Neuron (in vitro differentiated cells): ENCODE measurements at regions not wholly inside any gene's neighbourhood (a gene's known extent, or its start where the extent isn't known, plus 50 kb on each side); places are given as distances from the start of the nearest gene placed in this dataset.

Experiments
- H2AFZ ChIP-seq: one replicate; pipeline ENCODE4 v1.6.1; 2013; ENCODE audit warnings: low read depth, mild to moderate bottlenecking, inconsistent platforms, low read length, moderate library complexity
- H3K27me3 ChIP-seq: one replicate; pipeline ENCODE4 v1.6.1; 2013; ENCODE audit warnings: low read length; ENCODE audit not compliant: insufficient read depth
- H3K36me3 ChIP-seq: one replicate; pipeline ENCODE4 v1.6.1; 2013; ENCODE audit warnings: low read length; ENCODE audit not compliant: insufficient read depth
- H3K4me1 ChIP-seq: one replicate; pipeline ENCODE4 v1.6.1; 2013; ENCODE audit warnings: low read length; ENCODE audit not compliant: insufficient read depth
- H3K4me3 ChIP-seq: 2 replicates; pipeline ENCODE4 v1.5.1; 2013; ENCODE audit warnings: mild to moderate bottlenecking, low read length, moderate library complexity
- H3K9me3 ChIP-seq: one replicate; pipeline ENCODE4 v1.6.1; 2013; ENCODE audit warnings: low read length

GRCh38 chr6:80940976-80941375, 811.5 kb downstream of the TENT5A start:
- Histone ChIP-seq H3K4me1 (no peaks in the 10 kb centered on the region), H3K27me3 (no peaks in the 10 kb centered on the region), H2AFZ (no peak overlapping the region), H3K36me3 (no peaks in the 10 kb centered on the region), H3K9me3 (no peaks in the 10 kb centered on the region), H3K4me3 (no peak overlapping the region)

DNA sequence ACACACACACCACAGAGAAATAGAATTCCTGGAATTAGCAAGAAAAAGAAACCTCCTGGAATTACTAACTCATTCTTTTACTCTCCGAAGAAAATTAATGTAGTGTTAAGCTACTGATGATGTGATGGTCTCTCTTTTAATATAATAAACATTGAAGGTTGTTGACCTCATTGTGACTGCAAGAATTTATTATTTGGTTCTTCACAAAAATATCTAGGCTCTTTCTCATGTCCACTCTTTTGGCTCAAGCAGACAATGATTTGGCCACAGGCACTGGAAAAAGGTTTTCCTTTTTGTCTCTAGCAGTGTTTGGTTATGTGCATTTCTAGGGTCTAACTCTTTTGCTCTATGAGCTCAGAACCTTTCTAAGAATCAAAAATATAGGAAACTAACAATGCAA, 811.9 kb downstream of the TENT5A start:
- Histone ChIP-seq H2AFZ (no peak overlapping the region), H3K27me3 (no peaks in the 10 kb centered on the region), H3K36me3 (no peaks in the 10 kb centered on the region), H3K4me1 (no peaks in the 10 kb centered on the region), H3K9me3 (no peaks in the 10 kb centered on the region), H3K4me3 (no peak overlapping the region)

DNA sequence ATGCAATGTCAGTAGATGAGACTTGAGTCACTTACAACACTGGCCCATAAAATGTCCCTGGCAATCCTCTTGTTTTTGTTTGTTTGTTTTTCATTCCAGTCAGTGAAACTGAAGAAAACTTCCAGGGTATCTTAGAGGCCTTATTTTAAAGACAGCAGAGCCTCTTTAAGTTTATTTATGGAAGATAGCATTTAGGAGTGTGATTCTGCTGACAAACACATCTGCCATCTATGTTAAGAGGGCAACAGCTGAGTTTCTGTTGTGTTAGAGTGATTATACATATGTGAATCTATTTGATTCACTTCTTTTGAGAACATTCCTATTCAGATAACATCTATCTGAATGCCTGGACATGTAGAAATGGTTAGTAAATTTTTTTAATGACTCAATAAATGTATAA, 812.6 kb downstream of the TENT5A start:
- Histone ChIP-seq H3K4me3 (no peak overlapping the region), H3K9me3 (no peaks in the 10 kb centered on the region), H3K36me3 (no peaks in the 10 kb centered on the region), H3K4me1 (no peaks in the 10 kb centered on the region), H2AFZ (no peak overlapping the region), H3K27me3 (no peaks in the 10 kb centered on the region)

- no peak overlapping the region for H3K4me3 ChIP-seq
- no peaks in the 10 kb centered on the region for H3K36me3 ChIP-seq
- H2AFZ ChIP-seq = no peak overlapping the region
- H3K4me1 ChIP-seq = no peaks in the 10 kb centered on the region
- no peaks in the 10 kb centered on the region for H3K27me3 ChIP-seq
- no peaks in the 10 kb centered on the region for H3K9me3 ChIP-seq
Measured at GRCh38 chr6:80939480-80939879, 813.0 kb downstream of the TENT5A start.

GRCh38 chr6:80938131-80938530, 814.4 kb downstream of the TENT5A start:
- Histone ChIP-seq H2AFZ (no peak overlapping the region), H3K27me3 (no peaks in the 10 kb centered on the region), H3K4me1 (no peaks in the 10 kb centered on the region), H3K9me3 (no peaks in the 10 kb centered on the region), H3K4me3 (no peak overlapping the region), H3K36me3 (no peaks in the 10 kb centered on the region)

GRCh38 chr6:80932359-80932758, 820.1 kb downstream of the TENT5A start:
- no peaks in the 10 kb centered on the region for H3K36me3 ChIP-seq
- no peaks in the 10 kb centered on the region for H3K4me1 ChIP-seq
- no peak overlapping the region for H3K4me3 ChIP-seq
- H3K27me3 ChIP-seq = no peaks in the 10 kb centered on the region
- H3K9me3 ChIP-seq = no peaks in the 10 kb centered on the region
- no peak overlapping the region for H2AFZ ChIP-seq

DNA sequence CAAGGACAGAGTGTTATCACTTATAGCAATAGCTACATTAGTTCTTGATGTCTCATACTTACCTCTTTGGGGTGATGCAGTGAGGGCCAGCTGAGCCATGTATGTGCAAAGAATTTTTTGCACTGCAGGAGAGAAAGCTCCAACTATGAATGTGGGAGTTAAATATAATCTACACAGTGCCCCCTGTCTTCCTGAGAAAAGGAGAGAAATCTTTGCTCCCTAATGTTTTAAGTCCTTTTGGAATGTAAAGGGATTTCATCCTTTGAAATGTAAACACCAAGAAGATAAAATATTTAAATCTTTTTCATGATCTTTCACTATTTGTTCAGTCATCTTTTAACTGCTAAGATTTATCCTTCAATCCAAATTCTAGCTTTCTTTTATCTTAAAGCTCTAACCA, 822.1 kb downstream of the TENT5A start:
- Histone ChIP-seq H3K36me3 (no peaks in the 10 kb centered on the region), H3K9me3 (no peaks in the 10 kb centered on the region), H3K27me3 (no peaks in the 10 kb centered on the region), H3K4me1 (no peaks in the 10 kb centered on the region), H2AFZ (no peak overlapping the region), H3K4me3 (no peak overlapping the region)

DNA sequence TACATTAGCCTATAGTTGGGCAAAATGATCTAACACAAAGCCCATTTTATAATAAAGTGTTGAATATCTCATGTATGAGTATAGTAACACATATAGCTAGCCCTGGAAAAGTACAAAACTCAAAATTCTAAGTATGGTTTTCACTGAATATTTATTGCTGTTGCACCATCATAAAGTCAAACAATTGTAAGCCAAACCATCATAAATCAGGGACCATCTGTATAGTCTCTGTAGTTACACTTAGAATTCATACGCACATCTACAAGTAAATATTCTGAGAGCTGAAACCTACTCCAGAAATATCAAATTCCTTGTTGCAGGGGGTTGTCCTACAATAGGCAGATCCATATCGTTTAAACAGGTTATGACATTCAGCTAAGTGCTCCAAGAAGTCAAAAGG, 817.3 kb downstream of the BCKDHB start:
- Histone ChIP-seq H3K27me3 (no peaks in the 10 kb centered on the region), H3K4me1 (no peaks in the 10 kb centered on the region), H3K9me3 (no peaks in the 10 kb centered on the region), H3K4me3 (no peak overlapping the region), H3K36me3 (no peaks in the 10 kb centered on the region), H2AFZ (no peak overlapping the region)

GRCh38 chr6:80922916-80923455, 816.5 kb downstream of the BCKDHB start:
- no peaks in the 10 kb centered on the region for H3K9me3 ChIP-seq
- H3K27me3 ChIP-seq = no peaks in the 10 kb centered on the region
- no peaks in the 10 kb centered on the region for H3K4me1 ChIP-seq
- no peak overlapping the region for H2AFZ ChIP-seq
- no peak overlapping the region for H3K4me3 ChIP-seq
- no peaks in the 10 kb centered on the region for H3K36me3 ChIP-seq

DNA sequence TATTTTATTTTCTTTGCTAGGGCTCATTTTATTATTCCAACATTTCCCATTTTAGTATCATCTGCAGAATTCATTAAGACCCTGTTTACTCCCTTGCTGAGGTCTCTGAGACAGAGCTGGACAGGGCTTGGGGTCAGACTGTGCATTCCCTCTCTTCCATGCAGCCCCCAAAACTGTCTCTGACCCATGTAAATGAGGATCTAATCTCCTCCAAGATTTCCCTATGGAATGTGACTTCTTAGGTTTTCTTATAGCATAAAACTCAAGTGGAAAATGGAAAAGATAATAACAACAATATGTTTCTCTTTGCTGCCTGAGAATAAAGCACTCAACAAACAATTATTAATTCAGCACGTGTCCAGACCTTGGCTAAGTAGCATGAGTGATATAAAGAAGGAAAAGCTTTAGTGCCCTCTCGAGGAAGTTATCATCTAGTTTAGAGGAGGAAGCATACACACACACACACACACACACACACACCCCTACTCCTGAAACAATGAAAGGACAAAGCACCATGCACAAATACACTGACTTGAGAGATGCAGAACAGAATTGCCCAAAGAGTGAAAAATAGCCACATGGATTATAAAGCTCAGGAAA, 815.5 kb downstream of the BCKDHB start:
- Histone ChIP-seq H3K4me1 (no peaks in the 10 kb centered on the region), H3K27me3 (no peaks in the 10 kb centered on the region)

DNA sequence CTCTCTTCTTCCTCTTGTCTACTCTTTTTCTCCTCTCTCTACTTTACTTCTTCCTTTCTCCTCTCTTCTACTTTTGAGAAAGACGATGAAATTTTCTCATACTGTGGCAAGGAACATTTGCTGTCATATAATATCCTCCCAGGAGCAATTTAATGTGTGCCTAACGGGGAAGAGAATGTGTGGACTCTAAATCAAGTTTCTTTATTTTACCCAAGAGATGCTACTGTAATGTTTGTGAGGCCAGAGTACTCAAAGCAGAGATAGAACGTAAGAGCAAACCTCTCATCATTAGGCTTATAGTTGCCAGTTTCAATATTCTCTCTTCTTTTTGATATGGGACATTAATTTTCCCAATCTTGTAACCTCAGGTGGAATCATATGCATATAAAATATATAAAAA, 801.4 kb downstream of the BCKDHB start:
- no peaks in the 10 kb centered on the region for H3K27me3 ChIP-seq
- H3K4me1 ChIP-seq = no peaks in the 10 kb centered on the region
- H3K9me3 ChIP-seq = no peaks in the 10 kb centered on the region
- H3K4me3 ChIP-seq = no peak overlapping the region
- no peak overlapping the region for H2AFZ ChIP-seq
- no peaks in the 10 kb centered on the region for H3K36me3 ChIP-seq

More for the DNA sequence above, 815.5 kb downstream of the BCKDHB start:
- no peaks in the 10 kb centered on the region for H3K36me3 ChIP-seq
- H3K9me3 ChIP-seq = no peaks in the 10 kb centered on the region
- H3K4me3 ChIP-seq = no peak overlapping the region
- H2AFZ ChIP-seq = no peak overlapping the region

DNA sequence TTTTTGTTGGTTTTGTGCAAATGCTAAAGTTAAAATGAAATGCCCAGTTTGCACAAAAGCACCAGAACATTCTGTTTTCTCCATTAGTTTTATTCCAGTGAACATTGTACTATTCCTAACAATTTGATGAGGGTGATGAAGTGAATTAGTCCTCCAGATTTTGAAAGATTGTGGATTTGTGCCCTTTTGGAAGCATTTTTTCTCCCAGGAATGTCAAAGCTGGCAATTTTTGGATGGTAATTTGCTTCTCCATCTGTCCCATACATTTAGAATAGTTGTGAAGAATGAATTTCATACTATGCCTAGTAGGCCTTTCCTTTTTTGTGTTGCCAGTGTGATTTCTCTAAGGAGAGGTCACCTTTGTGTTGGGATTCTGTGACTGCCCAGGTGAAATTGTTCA, 797.2 kb downstream of the BCKDHB start:
- Histone ChIP-seq H3K4me1 (no peaks in the 10 kb centered on the region), H3K9me3 (no peaks in the 10 kb centered on the region), H3K36me3 (no peaks in the 10 kb centered on the region), H3K4me3 (no peak overlapping the region), H3K27me3 (no peaks in the 10 kb centered on the region), H2AFZ (no peak overlapping the region)

GRCh38 chr6:80886475-80886874, 780.0 kb downstream of the BCKDHB start:
- Histone ChIP-seq H3K4me1 (no peaks in the 10 kb centered on the region), H2AFZ (no peak overlapping the region), H3K4me3 (no peak overlapping the region), H3K27me3 (no peaks in the 10 kb centered on the region), H3K9me3 (no peaks in the 10 kb centered on the region), H3K36me3 (no peaks in the 10 kb centered on the region)

DNA sequence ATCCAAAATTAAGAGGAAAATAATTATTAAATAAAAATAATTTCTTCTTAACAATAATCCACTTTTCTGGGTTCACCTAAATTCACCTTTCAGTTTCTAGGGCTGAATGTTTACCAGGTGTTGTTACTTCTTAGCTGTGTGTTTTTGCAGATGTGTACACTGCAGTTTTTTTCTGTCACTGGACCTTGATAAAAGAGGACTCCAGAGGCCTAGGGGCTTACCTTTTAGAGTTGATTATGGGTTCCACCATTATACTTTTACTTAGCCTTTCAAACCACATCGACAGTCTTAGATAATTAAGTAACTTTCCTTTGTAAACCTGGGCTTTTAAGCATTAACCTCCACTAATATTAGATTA, 766.5 kb downstream of the BCKDHB start:
- H3K27me3 ChIP-seq = no peaks in the 10 kb centered on the region
- peaks cover 5% of the 10 kb centered on the region for H3K4me1 ChIP-seq
- H3K4me3 ChIP-seq = no peak overlapping the region
- H3K9me3 ChIP-seq = no peaks in the 10 kb centered on the region
- H2AFZ ChIP-seq = no peak overlapping the region
- H3K36me3 ChIP-seq = no peaks in the 10 kb centered on the region
